ENCODE measurements at regions not wholly inside any gene's neighbourhood (a gene's known extent, or its start where the extent isn't known, plus 50 kb on each side); places are given as distances from the start of the nearest gene placed in this dataset.

DNA sequence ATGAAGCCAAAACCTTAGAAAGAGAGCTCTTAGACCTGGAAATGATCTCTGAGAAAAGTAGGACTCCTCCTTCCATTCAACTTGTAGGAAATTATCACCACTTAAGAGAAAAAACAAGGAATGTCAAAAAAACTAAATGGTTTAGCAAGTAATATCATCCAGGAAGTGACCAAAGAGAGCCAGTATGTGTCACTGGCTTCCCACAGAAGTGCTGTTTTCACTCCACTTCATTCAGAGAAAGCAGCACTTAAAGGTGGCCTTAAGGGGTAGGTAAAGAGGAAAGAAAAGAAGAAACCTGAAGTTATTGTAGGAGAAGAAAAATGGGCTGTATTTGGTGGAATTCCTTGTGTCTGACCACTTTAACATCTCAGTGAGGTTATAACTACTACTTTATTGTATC is 414.4 kb upstream of the ETAA1 start:
- no peaks in the 10 kb centered on the region for H3K36me3 ChIP-seq (ENCODE audit: control insufficient read depth, insufficient read depth, low read length)
- H3K27me3 ChIP-seq (ENCODE audit: control insufficient read depth, insufficient read depth, low read length): no peaks in the 10 kb centered on the region
- no peak overlapping the region for H3K27ac ChIP-seq (ENCODE audit: low read length)
- no peak overlapping the region for H3K4me3 ChIP-seq (ENCODE audit: low read length)
- H3K9me3 ChIP-seq (ENCODE audit: control insufficient read depth, insufficient read depth, low read length): no peaks in the 10 kb centered on the region
- DNase-seq (ENCODE audit: low read depth, low spot score): no peak
- no peaks in the 10 kb centered on the region for H3K4me1 ChIP-seq (ENCODE audit: control insufficient read depth, insufficient read depth, low read length)

- H3K4me1 ChIP-seq (ENCODE audit: control insufficient read depth, insufficient read depth, low read length): no peaks in the 10 kb centered on the region
- H3K27me3 ChIP-seq (ENCODE audit: control insufficient read depth, insufficient read depth, low read length): no peaks in the 10 kb centered on the region
- H3K27ac ChIP-seq (ENCODE audit: low read length): no peak overlapping the region
- H3K36me3 ChIP-seq (ENCODE audit: control insufficient read depth, insufficient read depth, low read length): no peaks in the 10 kb centered on the region
- H3K9me3 ChIP-seq (ENCODE audit: control insufficient read depth, insufficient read depth, low read length): no peaks in the 10 kb centered on the region
- no peak for DNase-seq (ENCODE audit: low read depth, low spot score)
- H3K4me3 ChIP-seq (ENCODE audit: low read length): no peak overlapping the region
Measured at GRCh38 chr2:66984864-66985263, 412.3 kb upstream of the ETAA1 start.

DNA sequence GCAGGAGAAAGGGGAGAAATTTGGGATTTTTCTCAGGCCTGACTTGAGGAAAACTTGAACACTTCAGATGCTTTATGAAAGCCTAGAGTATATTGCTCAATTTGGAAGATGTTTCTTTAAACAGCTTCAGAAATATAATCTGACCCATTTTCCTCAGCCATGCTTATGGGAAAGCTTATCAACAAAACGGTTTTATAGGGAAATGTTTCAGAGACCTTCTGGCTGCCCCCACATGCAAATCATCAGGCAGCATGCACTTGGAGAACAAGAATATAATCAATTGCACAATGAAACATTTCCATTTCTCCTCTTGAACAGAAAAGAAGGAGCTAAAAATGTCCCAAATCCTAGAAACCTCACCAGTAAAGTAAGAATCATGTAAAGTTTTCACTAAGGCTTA is 411.2 kb upstream of the ETAA1 start:
- Histone ChIP-seq H3K9me3 (ENCODE audit: control insufficient read depth, insufficient read depth, low read length) (no peaks in the 10 kb centered on the region), H3K36me3 (ENCODE audit: control insufficient read depth, insufficient read depth, low read length) (no peaks in the 10 kb centered on the region), H3K4me1 (ENCODE audit: control insufficient read depth, insufficient read depth, low read length) (no peaks in the 10 kb centered on the region), H3K4me3 (ENCODE audit: low read length) (no peak overlapping the region), H3K27me3 (ENCODE audit: control insufficient read depth, insufficient read depth, low read length) (no peaks in the 10 kb centered on the region), H3K27ac (ENCODE audit: low read length) (no peak overlapping the region)
- no CpG with 5 or more reads among the region's 1 CpG for WGBS (ENCODE audit: insufficient coverage, insufficient read length)
- DNase-seq (ENCODE audit: low read depth, low spot score): no peak

- no peaks in the 10 kb centered on the region for H3K36me3 ChIP-seq (ENCODE audit: control insufficient read depth, insufficient read depth, low read length)
- no peak for DNase-seq (ENCODE audit: low read depth, low spot score)
Measured at GRCh38 chr2:66987733-66988132, 409.4 kb upstream of the ETAA1 start.

DNA sequence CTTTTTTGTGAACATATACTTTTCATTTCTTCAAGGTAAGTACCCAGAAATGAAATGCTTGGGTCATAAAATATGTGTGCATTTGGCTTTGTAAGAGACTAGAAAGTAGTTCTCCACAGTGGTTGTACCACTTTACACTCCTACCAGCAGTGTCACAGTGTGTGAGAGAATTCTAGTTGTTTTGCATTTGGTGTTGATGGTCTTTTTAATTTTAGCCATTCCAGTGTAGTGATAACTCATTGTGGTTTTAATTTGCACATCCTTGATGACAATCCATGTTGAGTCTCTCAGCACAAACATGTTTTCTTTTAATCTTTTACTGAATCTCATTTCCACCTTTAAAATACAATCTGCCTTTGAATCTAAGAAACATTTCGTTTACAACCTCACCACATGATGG is 402.5 kb upstream of the ETAA1 start:
- Histone ChIP-seq H3K9me3 (ENCODE audit: control insufficient read depth, insufficient read depth, low read length) (no peaks in the 10 kb centered on the region), H3K4me3 (ENCODE audit: low read length) (no peak overlapping the region), H3K27ac (ENCODE audit: low read length) (no peak overlapping the region), H3K4me1 (ENCODE audit: control insufficient read depth, insufficient read depth, low read length) (no peaks in the 10 kb centered on the region), H3K27me3 (ENCODE audit: control insufficient read depth, insufficient read depth, low read length) (no peaks in the 10 kb centered on the region), H3K36me3 (ENCODE audit: control insufficient read depth, insufficient read depth, low read length) (no peaks in the 10 kb centered on the region)
- no peak for DNase-seq (ENCODE audit: low read depth, low spot score)
- WGBS (ENCODE audit: insufficient coverage, insufficient read length): no CpG with 5 or more reads among the region's 1 CpG

More at GRCh38 chr2:66987733-66988132, 409.4 kb upstream of the ETAA1 start:
- WGBS (ENCODE audit: insufficient coverage, insufficient read length): 100% methylated on average over 3 of the region's 4 CpGs
- Histone ChIP-seq H3K4me3 (ENCODE audit: low read length) (no peak overlapping the region), H3K27me3 (ENCODE audit: control insufficient read depth, insufficient read depth, low read length) (no peaks in the 10 kb centered on the region), H3K4me1 (ENCODE audit: control insufficient read depth, insufficient read depth, low read length) (no peaks in the 10 kb centered on the region), H3K27ac (ENCODE audit: low read length) (no peak overlapping the region), H3K9me3 (ENCODE audit: control insufficient read depth, insufficient read depth, low read length) (no peaks in the 10 kb centered on the region)

- Histone ChIP-seq H3K27ac (ENCODE audit: low read length) (no peak overlapping the region), H3K9me3 (ENCODE audit: control insufficient read depth, insufficient read depth, low read length) (no peaks in the 10 kb centered on the region), H3K36me3 (ENCODE audit: control insufficient read depth, insufficient read depth, low read length) (no peaks in the 10 kb centered on the region), H3K4me3 (ENCODE audit: low read length) (no peak overlapping the region), H3K4me1 (ENCODE audit: control insufficient read depth, insufficient read depth, low read length) (no peaks in the 10 kb centered on the region), H3K27me3 (ENCODE audit: control insufficient read depth, insufficient read depth, low read length) (no peaks in the 10 kb centered on the region)
- WGBS (ENCODE audit: insufficient coverage, insufficient read length): no CpG with 5 or more reads among the region's 3 CpGs
- DNase-seq (ENCODE audit: low read depth, low spot score): no peak
Measured at GRCh38 chr2:66995636-66996035, 401.5 kb upstream of the ETAA1 start.

GRCh38 chr2:67002618-67003371 is 394.3 kb upstream of the ETAA1 start:
- Histone ChIP-seq H3K27ac (ENCODE audit: low read length) (no peak overlapping the region), H3K9me3 (ENCODE audit: control insufficient read depth, insufficient read depth, low read length) (no peaks in the 10 kb centered on the region), H3K36me3 (ENCODE audit: control insufficient read depth, insufficient read depth, low read length) (no peaks in the 10 kb centered on the region), H3K27me3 (ENCODE audit: control insufficient read depth, insufficient read depth, low read length) (no peaks in the 10 kb centered on the region), H3K4me1 (ENCODE audit: control insufficient read depth, insufficient read depth, low read length) (no peaks in the 10 kb centered on the region), H3K4me3 (ENCODE audit: low read length) (no peak overlapping the region)
- DNase-seq (ENCODE audit: low read depth, low spot score): no peak
- WGBS (ENCODE audit: insufficient coverage, insufficient read length): no CpG with 5 or more reads among the region's 5 CpGs

GRCh38 chr2:67006373-67006960 is 390.7 kb upstream of the ETAA1 start:
- no CpG with 5 or more reads among the region's 5 CpGs for WGBS (ENCODE audit: insufficient coverage, insufficient read length)
- Histone ChIP-seq H3K4me3 (ENCODE audit: low read length) (no peak overlapping the region), H3K9me3 (ENCODE audit: control insufficient read depth, insufficient read depth, low read length) (no peaks in the 10 kb centered on the region), H3K27me3 (ENCODE audit: control insufficient read depth, insufficient read depth, low read length) (no peaks in the 10 kb centered on the region), H3K4me1 (ENCODE audit: control insufficient read depth, insufficient read depth, low read length) (no peaks in the 10 kb centered on the region), H3K27ac (ENCODE audit: low read length) (no peak overlapping the region), H3K36me3 (ENCODE audit: control insufficient read depth, insufficient read depth, low read length) (no peaks in the 10 kb centered on the region)
- no peak for DNase-seq (ENCODE audit: low read depth, low spot score)

GRCh38 chr2:67008155-67008554 is 389.0 kb upstream of the ETAA1 start:
- Histone ChIP-seq H3K4me1 (ENCODE audit: control insufficient read depth, insufficient read depth, low read length) (no peaks in the 10 kb centered on the region), H3K36me3 (ENCODE audit: control insufficient read depth, insufficient read depth, low read length) (no peaks in the 10 kb centered on the region), H3K27ac (ENCODE audit: low read length) (no peak overlapping the region), H3K9me3 (ENCODE audit: control insufficient read depth, insufficient read depth, low read length) (no peaks in the 10 kb centered on the region), H3K27me3 (ENCODE audit: control insufficient read depth, insufficient read depth, low read length) (no peaks in the 10 kb centered on the region), H3K4me3 (ENCODE audit: low read length) (no peak overlapping the region)
- DNase-seq (ENCODE audit: low read depth, low spot score): no peak
- WGBS (ENCODE audit: insufficient coverage, insufficient read length): no CpG with 5 or more reads among the region's 4 CpGs

GRCh38 chr2:67012165-67012564 is 385.0 kb upstream of the ETAA1 start:
- H3K9me3 ChIP-seq (ENCODE audit: control insufficient read depth, insufficient read depth, low read length): no peaks in the 10 kb centered on the region
- H3K4me3 ChIP-seq (ENCODE audit: low read length): no peak overlapping the region
- no peaks in the 10 kb centered on the region for H3K36me3 ChIP-seq (ENCODE audit: control insufficient read depth, insufficient read depth, low read length)
- H3K27me3 ChIP-seq (ENCODE audit: control insufficient read depth, insufficient read depth, low read length): no peaks in the 10 kb centered on the region
- H3K27ac ChIP-seq (ENCODE audit: low read length): no peak overlapping the region
- WGBS (ENCODE audit: insufficient coverage, insufficient read length): no CpG with 5 or more reads among the region's 1 CpG
- DNase-seq (ENCODE audit: low read depth, low spot score): no peak
- no peaks in the 10 kb centered on the region for H3K4me1 ChIP-seq (ENCODE audit: control insufficient read depth, insufficient read depth, low read length)

DNA sequence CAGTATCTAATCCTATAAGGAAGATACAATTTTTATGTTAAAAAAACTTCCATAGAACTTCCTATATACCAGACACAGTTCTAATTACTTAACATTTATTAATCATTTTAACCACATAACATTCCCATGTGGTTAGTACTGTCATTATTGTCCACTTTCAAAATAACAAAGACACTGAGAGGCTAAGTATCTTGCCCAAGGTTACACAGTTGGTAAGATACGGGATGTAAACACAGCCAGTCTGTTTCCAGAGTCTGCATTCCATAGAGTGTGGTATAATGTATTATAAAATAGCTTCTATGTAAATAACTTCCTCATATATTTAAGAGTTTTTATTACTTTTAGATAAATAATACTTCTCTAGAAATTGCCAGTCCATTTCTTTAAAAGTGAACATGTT is 383.3 kb upstream of the ETAA1 start:
- no CpG with 5 or more reads among the region's 1 CpG for WGBS (ENCODE audit: insufficient coverage, insufficient read length)
- no peaks in the 10 kb centered on the region for H3K4me1 ChIP-seq (ENCODE audit: control insufficient read depth, insufficient read depth, low read length)
- DNase-seq (ENCODE audit: low read depth, low spot score): no peak

More for the DNA sequence above, 383.3 kb upstream of the ETAA1 start:
- Histone ChIP-seq H3K9me3 (ENCODE audit: control insufficient read depth, insufficient read depth, low read length) (no peaks in the 10 kb centered on the region), H3K4me3 (ENCODE audit: low read length) (no peak overlapping the region), H3K27ac (ENCODE audit: low read length) (no peak overlapping the region), H3K27me3 (ENCODE audit: control insufficient read depth, insufficient read depth, low read length) (no peaks in the 10 kb centered on the region), H3K36me3 (ENCODE audit: control insufficient read depth, insufficient read depth, low read length) (no peaks in the 10 kb centered on the region)

Data from iPS DF 6.9 (cell line).